ENCODE measurements at regions not wholly inside any gene's neighbourhood (a gene's known extent, or its start where the extent isn't known, plus 50 kb on each side); places are given as distances from the start of the nearest gene placed in this dataset.
"Not testable (repeated sequence)": the region's sequence is repeated elsewhere in the genome, so short reads cannot be mapped to it uniquely, and the experiment has no call there.

GRCh38 chr6:11888727-11889126, 110.1 kb upstream of the ADTRP start:
- no peak for DNase-seq

- no peak for DNase-seq
Measured at GRCh38 chr6:11885159-11885558, 106.6 kb upstream of the ADTRP start.

GRCh38 chr6:11883471-11883870, 104.9 kb upstream of the ADTRP start:
- DNase-seq, result not testable (repeated sequence)

- not testable (repeated sequence) for DNase-seq
Measured at GRCh38 chr6:11880156-11880555, 101.6 kb upstream of the ADTRP start.

- no peak for DNase-seq
Measured at GRCh38 chr6:11878735-11879134, 100.1 kb upstream of the ADTRP start.

GRCh38 chr6:11878029-11878428, 99.4 kb upstream of the ADTRP start:
- no peak for DNase-seq

- no peak for DNase-seq
Measured at GRCh38 chr6:11876934-11877433, 98.4 kb upstream of the ADTRP start.

- DNase-seq, result no peak
Measured at GRCh38 chr6:11875325-11876109, 96.9 kb upstream of the ADTRP start.

GRCh38 chr6:11869672-11870340, 91.2 kb upstream of the ADTRP start:
- peak; percentile 56 for DNase-seq

- DNase-seq, result no peak
Measured at GRCh38 chr6:11868392-11868791, 89.8 kb upstream of the ADTRP start.

- no peak for DNase-seq
Measured at GRCh38 chr6:11865680-11866300, 87.2 kb upstream of the ADTRP start.

- no peak for DNase-seq
Measured at GRCh38 chr6:11858439-11858838, 79.8 kb upstream of the ADTRP start.

GRCh38 chr6:11855743-11856142, 77.1 kb upstream of the ADTRP start:
- no peak for DNase-seq

- DNase-seq, result no peak
Measured at GRCh38 chr6:11854408-11855165, 76.0 kb upstream of the ADTRP start.

- no peak for DNase-seq
Measured at GRCh38 chr6:11853678-11854407, 75.2 kb upstream of the ADTRP start.

- no peak for DNase-seq
Measured at GRCh38 chr6:11852061-11852651, 73.6 kb upstream of the ADTRP start.

- DNase-seq, result no peak
Measured at GRCh38 chr6:11851387-11851786, 72.8 kb upstream of the ADTRP start.

- no peak for DNase-seq
Measured at GRCh38 chr6:11848852-11849731, 70.5 kb upstream of the ADTRP start.

GRCh38 chr6:11848346-11848651, 69.7 kb upstream of the ADTRP start:
- DNase-seq, result no peak

- no peak for DNase-seq
Measured at GRCh38 chr6:11847515-11848345, 69.1 kb upstream of the ADTRP start.
